ENCODE measurements at regions not wholly inside any gene's neighbourhood (a gene's known extent, or its start where the extent isn't known, plus 50 kb on each side); places are given as distances from the start of the nearest gene placed in this dataset.

- no peak overlapping the region for H3K27ac ChIP-seq
- no peaks in the 10 kb centered on the region for H3K4me1 ChIP-seq
These were observed 297.7 kb downstream of the SATB2 start for GRCh38 chr2:199160081-199160480.

GRCh38 chr2:199148076-199148845 is 309.5 kb downstream of the SATB2 start:
- no peak for DNase-seq
- H3K9me3 ChIP-seq (replicated peaks), result no peaks in the 10 kb centered on the region
- no peaks in the 10 kb centered on the region for H3K27me3 ChIP-seq
- H3K4me3 ChIP-seq, result no peak overlapping the region
- H3K4me1 ChIP-seq, result no peaks in the 10 kb centered on the region
- no peak overlapping the region for H3K27ac ChIP-seq
- no peaks in the 10 kb centered on the region for H3K36me3 ChIP-seq

More at GRCh38 chr2:199160081-199160480, 297.7 kb downstream of the SATB2 start:
- Histone ChIP-seq H3K36me3 (no peaks in the 10 kb centered on the region), H3K4me3 (no peak overlapping the region), H3K9me3 (replicated peaks) (no peaks in the 10 kb centered on the region), H3K27me3 (no peaks in the 10 kb centered on the region)
- DNase-seq, result no peak

- Histone ChIP-seq H3K27me3 (no peaks in the 10 kb centered on the region), H3K27ac (no peak overlapping the region), H3K9me3 (replicated peaks) (no peaks in the 10 kb centered on the region), H3K4me1 (no peaks in the 10 kb centered on the region), H3K36me3 (no peaks in the 10 kb centered on the region), H3K4me3 (no peak overlapping the region)
- no peak for DNase-seq
These were observed 310.5 kb downstream of the SATB2 start for GRCh38 chr2:199147216-199147615.

- Histone ChIP-seq H3K27ac (no peak overlapping the region), H3K27me3 (no peaks in the 10 kb centered on the region), H3K4me1 (no peaks in the 10 kb centered on the region), H3K4me3 (no peak overlapping the region), H3K9me3 (replicated peaks) (no peaks in the 10 kb centered on the region), H3K36me3 (no peaks in the 10 kb centered on the region)
- no peak for DNase-seq
These were observed 313.2 kb downstream of the SATB2 start for GRCh38 chr2:199144546-199144945.

- no peaks in the 10 kb centered on the region for H3K27me3 ChIP-seq
- H3K4me1 ChIP-seq, result no peaks in the 10 kb centered on the region
- no peak overlapping the region for H3K4me3 ChIP-seq
- H3K27ac ChIP-seq, result no peak overlapping the region
- no peaks in the 10 kb centered on the region for H3K36me3 ChIP-seq
- H3K9me3 ChIP-seq (replicated peaks), result no peaks in the 10 kb centered on the region
- no peak for DNase-seq
These were observed 313.7 kb downstream of the SATB2 start for GRCh38 chr2:199144036-199144435.

- Histone ChIP-seq H3K9me3 (replicated peaks) (no peaks in the 10 kb centered on the region), H3K27ac (no peak overlapping the region), H3K27me3 (no peaks in the 10 kb centered on the region), H3K4me3 (no peak overlapping the region), H3K4me1 (no peaks in the 10 kb centered on the region), H3K36me3 (no peaks in the 10 kb centered on the region)
- DNase-seq, result peak; percentile 57 to 60
These were observed 321.1 kb downstream of the SATB2 start for GRCh38 chr2:199136681-199137080.

GRCh38 chr2:199136242-199136641 is 321.5 kb downstream of the SATB2 start:
- Histone ChIP-seq H3K4me3 (no peak overlapping the region), H3K27ac (no peak overlapping the region), H3K9me3 (replicated peaks) (no peaks in the 10 kb centered on the region), H3K27me3 (no peaks in the 10 kb centered on the region), H3K4me1 (no peaks in the 10 kb centered on the region), H3K36me3 (no peaks in the 10 kb centered on the region)
- DNase-seq, result no peak

GRCh38 chr2:199131876-199132275 is 325.9 kb downstream of the SATB2 start:
- Histone ChIP-seq H3K4me3 (no peak overlapping the region), H3K4me1 (no peaks in the 10 kb centered on the region)
- DNase-seq, result no peak

GRCh38 chr2:199131136-199131655 is 326.5 kb downstream of the SATB2 start:
- H3K4me3 ChIP-seq, result no peak overlapping the region
- H3K36me3 ChIP-seq, result no peaks in the 10 kb centered on the region
- no peaks in the 10 kb centered on the region for H3K27me3 ChIP-seq
- no peaks in the 10 kb centered on the region for H3K9me3 ChIP-seq (replicated peaks)
- H3K27ac ChIP-seq, result no peak overlapping the region
- no peak for DNase-seq
- no peaks in the 10 kb centered on the region for H3K4me1 ChIP-seq

More at GRCh38 chr2:199131876-199132275, 325.9 kb downstream of the SATB2 start:
- Histone ChIP-seq H3K27me3 (no peaks in the 10 kb centered on the region), H3K27ac (no peak overlapping the region), H3K9me3 (replicated peaks) (no peaks in the 10 kb centered on the region), H3K36me3 (no peaks in the 10 kb centered on the region)

- Histone ChIP-seq H3K36me3 (no peaks in the 10 kb centered on the region), H3K4me1 (no peaks in the 10 kb centered on the region), H3K27ac (no peak overlapping the region), H3K4me3 (no peak overlapping the region), H3K27me3 (no peaks in the 10 kb centered on the region), H3K9me3 (replicated peaks) (no peaks in the 10 kb centered on the region)
- no peak for DNase-seq
These were observed 327.2 kb downstream of the SATB2 start for GRCh38 chr2:199130501-199130900.

- Histone ChIP-seq H3K4me3 (no peak overlapping the region), H3K36me3 (no peaks in the 10 kb centered on the region), H3K27me3 (no peaks in the 10 kb centered on the region), H3K4me1 (no peaks in the 10 kb centered on the region), H3K27ac (no peak overlapping the region), H3K9me3 (replicated peaks) (no peaks in the 10 kb centered on the region)
- DNase-seq, result no peak
These were observed 329.1 kb downstream of the SATB2 start for GRCh38 chr2:199128476-199129229.

- no peaks in the 10 kb centered on the region for H3K27me3 ChIP-seq
- no peak overlapping the region for H3K27ac ChIP-seq
- H3K36me3 ChIP-seq, result no peaks in the 10 kb centered on the region
- H3K9me3 ChIP-seq (replicated peaks), result no peaks in the 10 kb centered on the region
- DNase-seq, result no peak
- peaks cover 9% of the 10 kb centered on the region for H3K4me1 ChIP-seq
- H3K4me3 ChIP-seq, result no peak overlapping the region
These were observed 337.9 kb downstream of the SATB2 start for GRCh38 chr2:199119796-199120195.

- H3K27ac ChIP-seq, result no peak overlapping the region
- 0 out of 2 replicates have a peak, but pooled peaks cover 4% of the 10 kb centered on the region for H3K9me3 ChIP-seq (replicated peaks)
- H3K36me3 ChIP-seq, result no peaks in the 10 kb centered on the region
- no peak overlapping the region for H3K4me3 ChIP-seq
- peaks cover 9% of the 10 kb centered on the region for H3K4me1 ChIP-seq
- no peaks in the 10 kb centered on the region for H3K27me3 ChIP-seq
- DNase-seq, result no peak
These were observed 339.0 kb downstream of the SATB2 start for GRCh38 chr2:199118673-199119112.

GRCh38 chr2:199115169-199115568 is 342.6 kb downstream of the SATB2 start:
- H3K36me3 ChIP-seq, result no peaks in the 10 kb centered on the region
- no peak for DNase-seq
- H3K9me3 ChIP-seq (replicated peaks), result 0 out of 2 replicates have a peak, but pooled peaks cover 4% of the 10 kb centered on the region
- H3K4me3 ChIP-seq, result no peak overlapping the region
- H3K27ac ChIP-seq, result no peak overlapping the region
- H3K4me1 ChIP-seq, result no peaks in the 10 kb centered on the region
- H3K27me3 ChIP-seq, result no peaks in the 10 kb centered on the region

- no peaks in the 10 kb centered on the region for H3K27me3 ChIP-seq
- no peak overlapping the region for H3K27ac ChIP-seq
- H3K4me1 ChIP-seq, result no peaks in the 10 kb centered on the region
- no peak for DNase-seq
- H3K4me3 ChIP-seq, result no peak overlapping the region
- no peaks in the 10 kb centered on the region for H3K36me3 ChIP-seq
- H3K9me3 ChIP-seq (replicated peaks), result 0 out of 2 replicates have a peak, but pooled peaks cover 4% of the 10 kb centered on the region
These were observed 344.6 kb downstream of the SATB2 start for GRCh38 chr2:199113111-199113510.
